K562 (cell line): ENCODE measurements at regions not wholly inside any gene's neighbourhood (a gene's known extent, or its start where the extent isn't known, plus 50 kb on each side); places are given as distances from the start of the nearest gene placed in this dataset.

ENCODE experiments used
- ATAC-seq: fragments of 200-7000 bp; cut with Tn5 transposase; 3 replicates; pipeline ENCODE4 v1.9.1; 2020; ENCODE audit warnings: moderate library complexity
- BruUV-seq: library from RNA; stranded (reverse); fragments of 400-500 nt; replicated peaks from 2 replicates; lab custom pipeline; 2021; lab: Mats Ljungman, UMichigan
- CTCF ChIA-PET: fragments of 300-600 bp; formaldehyde crosslinking; extraction: SDS; loops from one replicate; lab custom pipeline; 2021; ENCODE audit warnings: low intra/inter-chr PET ratio; lab: Yijun Ruan, JAX
- POLR2A ChIA-PET: fragments of 300-600, 350-650 bp; sonication (Branson Sonifier 250); formaldehyde crosslinking; extraction: SDS; loops from one replicate; lab custom pipeline; 2021; ENCODE audit warnings: antibody characterized with exemption, inconsistent platforms; lab: Yijun Ruan, JAX
- DNase-seq, 4 experiments: peaks; one replicate each; pipeline versions ENCODE4 v3.0.0 to v3.0.0-alpha.2; 2011 to 2018; ENCODE audit warnings: low spot score in 3 of 4, mixed read lengths in 3 of 4; ENCODE audit errors: extremely low read depth in 1 of 4
- FAIRE-seq: peaks from 2 replicates; lab custom pipeline; 2011; peaks lifted over from hg19 to GRCh38; lab: Jason Lieb, UNC
- H2AFZ ChIP-seq: 2 replicates; pipeline ENCODE4 v1.6.0; 2011; ENCODE audit warnings: low read depth, low read length, control low read depth, inconsistent platforms
- H3K27ac ChIP-seq: fragments of 200-600 bp; 3 replicates; pipeline ENCODE4 v1.8.0; 2011; ENCODE audit warnings: low read depth, mild to moderate bottlenecking, control low read depth, inconsistent platforms, low read length, moderate library complexity, mixed read lengths; ENCODE audit errors: extremely low read depth
- H3K27me3 ChIP-seq, 2 experiments: fragments of 300-600 bp in 1 of 2; 2 replicates in 1 of 2; 3 replicates in 1 of 2; pipeline versions ENCODE4 v1.6.0 to v1.8.0; 2011; ENCODE audit warnings: inconsistent platforms in 2 of 2, low read length in 2 of 2, mild to moderate bottlenecking in 1 of 2, mixed read lengths in 1 of 2, moderate library complexity in 1 of 2; ENCODE audit not compliant: control insufficient read depth in 2 of 2, insufficient read depth in 2 of 2
- H3K36me3 ChIP-seq: fragments of 300-600 bp; 3 replicates; pipeline ENCODE4 v1.8.0; 2011; ENCODE audit warnings: mild to moderate bottlenecking, low read length, inconsistent platforms; ENCODE audit not compliant: control insufficient read depth, insufficient read depth
- H3K4me1 ChIP-seq, 2 experiments: fragments of 200-600 bp in 1 of 2; replicated peaks in 1 of 2; 2 replicates in 1 of 2; 3 replicates in 1 of 2; pipeline versions ENCODE4 v1.5.1 to v1.8.0; 2011; ENCODE audit warnings: inconsistent platforms in 2 of 2, low read length in 2 of 2, mild to moderate bottlenecking in 1 of 2, mixed read lengths in 1 of 2, moderate library complexity in 1 of 2; ENCODE audit not compliant: control insufficient read depth in 2 of 2, insufficient read depth in 2 of 2
- H3K4me2 ChIP-seq: 2 replicates; pipeline ENCODE4 v1.6.1; 2011; ENCODE audit warnings: low read length, control low read depth, inconsistent platforms, mixed read lengths; ENCODE audit not compliant: insufficient read depth
- H3K4me3 ChIP-seq: fragments of 200-600 bp; sonication (generic), shearing (Covaris generic); 2 replicates; pipeline ENCODE4 v1.5.1; 2016; ENCODE audit warnings: control low read depth, inconsistent platforms
- H3K79me2 ChIP-seq: fragments of 200-600 bp; 3 replicates; pipeline ENCODE4 v1.8.0; 2011; ENCODE audit warnings: low read length, inconsistent platforms; ENCODE audit not compliant: control insufficient read depth, insufficient read depth
- H3K9ac ChIP-seq, 2 experiments: 2 replicates each; pipeline versions ENCODE4 v1.6.0 to v1.6.1; 2011; ENCODE audit warnings: low read depth in 2 of 2, low read length in 2 of 2, control low read depth in 1 of 2, inconsistent platforms in 1 of 2, mild to moderate bottlenecking in 1 of 2, mixed read lengths in 1 of 2; ENCODE audit not compliant: insufficient read depth in 1 of 2
- H3K9me1 ChIP-seq: one replicate; pipeline ENCODE4 v1.6.0; 2011; ENCODE audit warnings: inconsistent platforms, mild to moderate bottlenecking, low read length, moderate library complexity; ENCODE audit not compliant: control insufficient read depth, insufficient read depth
- H3K9me3 ChIP-seq: replicated peaks from 2 replicates; pipeline ENCODE4 v1.5.1; 2011; ENCODE audit warnings: low read depth, low read length, inconsistent platforms; ENCODE audit not compliant: control insufficient read depth, insufficient read depth
- H4K20me1 ChIP-seq: replicated peaks from 2 replicates; pipeline ENCODE4 v1.6.1; 2011; ENCODE audit warnings: low read length, inconsistent platforms, mixed read lengths; ENCODE audit not compliant: control insufficient read depth, insufficient read depth
- CREB5 ChIP-seq: fragments of 250-450 bp; sonication (Bioruptor Pico); IDR thresholded peaks from 2 replicates; pipeline ENCODE4 v1.5.0; 2020; ENCODE audit warnings: mild to moderate bottlenecking
- MTA1 ChIP-seq: fragments of 450-650 bp; IDR thresholded peaks from 2 replicates; pipeline ENCODE4 v1.6.1; 2017; ENCODE audit warnings: borderline replicate concordance
- SIN3A ChIP-seq, 2 experiments: fragments of 150-350 bp in 1 of 2; IDR thresholded peaks; 2 replicates each; pipeline ENCODE4 v1.6.1; 2011 to 2016; ENCODE audit warnings: borderline replicate concordance in 2 of 2, low read depth in 2 of 2, low read length in 2 of 2, mild to moderate bottlenecking in 2 of 2, moderate library complexity in 2 of 2; ENCODE audit not compliant: control insufficient read depth in 1 of 2
- ZBTB49 ChIP-seq: sonication (generic); formaldehyde crosslinking; IDR thresholded peaks from 2 replicates; pipeline ENCODE4 v1.8.0; 2022; ENCODE audit warnings: missing genetic modification reagents, mild to moderate bottlenecking, borderline replicate concordance
- ZBTB5 ChIP-seq: fragments of 450-650 bp; IDR thresholded peaks from 2 replicates; pipeline ENCODE4 v1.6.1; 2017; ENCODE audit warnings: antibody characterized with exemption
- WGBS: fragments of 100-300 bp; shearing (Covaris generic); methylation state at CpG from one replicate; pipeline ENCODE4 v1.1.6; 2016; ENCODE audit warnings: low coverage, mixed read lengths; ENCODE audit not compliant: insufficient coverage; ENCODE audit errors: missing lambda C conversion rate; 5-methylcytosine and 5-hydroxymethylcytosine counted together
- in situ Hi-C: fragments of 300-500 bp; cut with MboI; formaldehyde crosslinking; loops from 4 replicates; pipeline ENCODE4 v1.15.0; 2018; ENCODE audit warnings: inconsistent platforms, mixed read lengths
- intact Hi-C: fragments of 100-400 bp; cut with micrococcal nuclease; formaldehyde crosslinking; loops from 2 replicates; pipeline ENCODE4 v1.14.2; 2022

GRCh38 chr14:87601036-87601435 lies 391.9 kb downstream of the GALC start:
- no TSS peak for BruUV-seq
- DNase-seq (no peak), FAIRE-seq (no peak), ATAC-seq (no peak)
- ChIA-PET POLR2A (no interaction called here), CTCF (no interaction called here)
- Histone ChIP-seq H3K27ac (no peak overlapping the region), H3K9me3 (no peaks in the 10 kb centered on the region), H4K20me1 (no peaks in the 10 kb centered on the region), H3K79me2 (no peaks in the 10 kb centered on the region), H3K9ac (no peak overlapping the region), H3K27me3 (no peaks in the 10 kb centered on the region), H3K9me1 (no peaks in the 10 kb centered on the region), H3K36me3 (no peaks in the 10 kb centered on the region), H3K4me1 (no peaks in the 10 kb centered on the region), H2AFZ (no peak overlapping the region), H3K4me2 (no peak overlapping the region), H3K4me3 (no peak overlapping the region)
- no peak for TF ChIP-seq SIN3A (IDR thresholded peaks at IDR 0.05; ENCODE audit: borderline replicate concordance in 2 of 2, control insufficient read depth in 1 of 2, low read depth in 2 of 2, low read length in 2 of 2)
- no peak for TF ChIP-seq ZBTB49 (CRISPR knock-in tag)
- intact Hi-C loops = no loop called here
- in situ Hi-C loops = no loop called here

DNA sequence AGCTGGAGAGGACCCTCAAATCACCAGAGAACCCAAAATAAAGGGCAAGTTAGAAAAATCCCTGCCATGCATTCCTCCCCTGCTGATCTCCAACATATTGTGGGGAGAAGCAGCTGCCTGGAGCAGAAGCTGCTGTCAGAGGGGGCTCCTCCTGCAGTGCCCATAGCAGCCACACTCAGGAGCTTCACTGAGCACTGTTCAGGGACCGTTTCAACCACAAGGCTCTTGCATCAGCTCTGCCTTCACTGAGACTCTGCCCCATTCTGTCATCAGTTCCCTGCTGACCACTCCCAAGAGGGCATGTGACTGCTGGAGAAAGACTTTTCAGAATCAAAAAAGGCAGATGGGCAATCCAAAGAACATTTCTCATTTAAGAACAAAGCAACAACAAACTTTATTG lies 392.7 kb downstream of the GALC start:
- no peak for FAIRE-seq
- no peak for DNase-seq
- H3K4me3 ChIP-seq = no peak overlapping the region
- ChIA-PET CTCF (no interaction called here), POLR2A (no interaction called here)
- no peak overlapping the region for H3K4me2 ChIP-seq
- no peak overlapping the region for H3K27ac ChIP-seq
- H3K9ac ChIP-seq = no peak overlapping the region
- no peaks in the 10 kb centered on the region for H3K9me3 ChIP-seq
- BruUV-seq = no TSS peak
- no peaks in the 10 kb centered on the region for H3K79me2 ChIP-seq
- no peaks in the 10 kb centered on the region for H3K4me1 ChIP-seq
- H3K27me3 ChIP-seq = no peaks in the 10 kb centered on the region
- no peaks in the 10 kb centered on the region for H4K20me1 ChIP-seq
- in situ Hi-C loops (no loop called here), intact Hi-C loops (no loop called here)
- ATAC-seq = no peak
- 0% methylated on average over 1 of the region's 1 CpG for WGBS
- no peaks in the 10 kb centered on the region for H3K9me1 ChIP-seq
- no peaks in the 10 kb centered on the region for H3K36me3 ChIP-seq
- no peak overlapping the region for H2AFZ ChIP-seq
- TF ChIP-seq CREB5 (CRISPR knock-in tag) = no peak
- no peak for TF ChIP-seq MTA1
- no peak for TF ChIP-seq ZBTB5
